ENCODE measurements at regions not wholly inside any gene's neighbourhood (a gene's known extent, or its start where the extent isn't known, plus 50 kb on each side); places are given as distances from the start of the nearest gene placed in this dataset.
"Not testable (repeated sequence)": the region's sequence is repeated elsewhere in the genome, so short reads cannot be mapped to it uniquely, and the experiment has no call there.

- H3K27ac ChIP-seq (ENCODE audit: low read length): no peak overlapping the region
- no CpG with 5 or more reads among the region's 4 CpGs for WGBS (ENCODE audit: insufficient coverage, insufficient read length)
- no peaks in the 10 kb centered on the region for H3K36me3 ChIP-seq (ENCODE audit: control insufficient read depth, insufficient read depth, low read length)
- H3K27me3 ChIP-seq (ENCODE audit: control insufficient read depth, insufficient read depth, low read length): no peaks in the 10 kb centered on the region
- H3K9me3 ChIP-seq (ENCODE audit: control insufficient read depth, insufficient read depth, low read length): no peaks in the 10 kb centered on the region; the same call in 1 of the 2 replicates
- no peak for DNase-seq (ENCODE audit: low read depth, low spot score)
- no peak overlapping the region for H3K4me3 ChIP-seq (ENCODE audit: low read length)
- H3K4me1 ChIP-seq (ENCODE audit: control insufficient read depth, insufficient read depth, low read length): no peaks in the 10 kb centered on the region
Measured at GRCh38 chr9:102941868-102942267, 53.3 kb upstream of the CYLC2 start.

DNA sequence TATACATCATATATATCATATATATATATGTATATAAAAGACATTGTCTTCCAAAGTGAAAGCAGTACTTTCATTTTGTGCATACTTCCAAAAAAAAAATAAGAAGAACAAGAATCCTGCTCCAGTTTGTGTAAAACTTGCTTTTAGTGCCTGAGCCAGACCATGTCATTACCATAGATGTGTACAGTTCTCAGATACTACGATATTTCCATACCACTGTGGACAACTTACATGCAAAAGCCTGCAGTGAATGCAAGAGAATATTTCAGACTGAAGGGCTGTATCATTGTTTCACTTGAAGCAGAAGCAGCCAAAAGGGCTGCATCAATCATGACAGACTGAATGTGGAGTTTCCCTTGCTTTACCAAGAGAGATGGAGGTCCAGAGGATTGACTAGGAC is 72.6 kb upstream of the CYLC2 start:
- Histone ChIP-seq H3K9me3 (ENCODE audit: control insufficient read depth, insufficient read depth, low read length) (peaks cover 4% of the 10 kb centered on the region), H3K4me1 (ENCODE audit: control insufficient read depth, insufficient read depth, low read length) (no peaks in the 10 kb centered on the region), H3K4me3 (ENCODE audit: low read length) (no peak overlapping the region), H3K27ac (ENCODE audit: low read length) (no peak overlapping the region), H3K27me3 (ENCODE audit: control insufficient read depth, insufficient read depth, low read length) (no peaks in the 10 kb centered on the region), H3K36me3 (ENCODE audit: control insufficient read depth, insufficient read depth, low read length) (no peaks in the 10 kb centered on the region)
- DNase-seq (ENCODE audit: low read depth, low spot score): no peak
- no CpG with 5 or more reads among the region's 1 CpG for WGBS (ENCODE audit: insufficient coverage, insufficient read length)

GRCh38 chr9:102911185-102911584 is 83.9 kb upstream of the CYLC2 start:
- no peak overlapping the region for H3K27ac ChIP-seq (ENCODE audit: low read length)
- WGBS (ENCODE audit: insufficient coverage, insufficient read length): no CpG with 5 or more reads among the region's 2 CpGs
- no peak for DNase-seq (ENCODE audit: low read depth, low spot score)
- H3K4me1 ChIP-seq (ENCODE audit: control insufficient read depth, insufficient read depth, low read length): no peaks in the 10 kb centered on the region
- no peak overlapping the region for H3K4me3 ChIP-seq (ENCODE audit: low read length)
- H3K9me3 ChIP-seq (ENCODE audit: control insufficient read depth, insufficient read depth, low read length): peaks cover 1% of the 10 kb centered on the region; the same call in 1 of the 2 replicates
- no peaks in the 10 kb centered on the region for H3K36me3 ChIP-seq (ENCODE audit: control insufficient read depth, insufficient read depth, low read length)
- H3K27me3 ChIP-seq (ENCODE audit: control insufficient read depth, insufficient read depth, low read length): no peaks in the 10 kb centered on the region

- WGBS (ENCODE audit: insufficient coverage, insufficient read length): no CpG with 5 or more reads among the region's 8 CpGs
- not testable (repeated sequence) for H3K27me3 ChIP-seq (ENCODE audit: control insufficient read depth, insufficient read depth, low read length); H3K27ac ChIP-seq (ENCODE audit: low read length); H3K9me3 ChIP-seq (ENCODE audit: control insufficient read depth, insufficient read depth, low read length); DNase-seq (ENCODE audit: low read depth, low spot score); H3K36me3 ChIP-seq (ENCODE audit: control insufficient read depth, insufficient read depth, low read length); H3K4me1 ChIP-seq (ENCODE audit: control insufficient read depth, insufficient read depth, low read length); H3K4me3 ChIP-seq (ENCODE audit: low read length)
Measured at GRCh38 chr9:102905795-102906194, 89.3 kb upstream of the CYLC2 start.

DNA sequence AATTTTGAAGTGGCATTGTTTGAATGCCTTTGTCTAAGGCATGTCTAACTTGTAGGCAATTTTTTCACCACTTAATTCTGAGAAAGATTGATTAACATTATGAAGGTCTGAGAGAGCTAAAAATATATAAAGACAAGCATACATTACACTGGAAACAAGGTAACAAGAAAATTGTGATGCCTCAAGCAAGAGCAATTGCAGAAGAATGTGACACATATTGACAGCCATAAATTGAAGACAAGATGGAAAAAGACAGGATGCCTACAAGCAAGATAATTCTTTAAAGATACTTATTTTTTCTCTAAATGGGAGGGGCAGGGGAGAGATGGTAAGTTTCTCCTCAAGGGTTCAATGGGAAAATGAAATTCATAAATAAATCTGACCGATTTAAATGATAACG is 103.1 kb upstream of the CYLC2 start:
- H3K27ac ChIP-seq (ENCODE audit: low read length): no peak overlapping the region
- no peaks in the 10 kb centered on the region for H3K36me3 ChIP-seq (ENCODE audit: control insufficient read depth, insufficient read depth, low read length)
- DNase-seq (ENCODE audit: low read depth, low spot score): no peak
- H3K9me3 ChIP-seq (ENCODE audit: control insufficient read depth, insufficient read depth, low read length): 0 out of 2 replicates have a peak, but pooled peaks cover under 1% of the 10 kb centered on the region
- H3K27me3 ChIP-seq (ENCODE audit: control insufficient read depth, insufficient read depth, low read length): no peaks in the 10 kb centered on the region
- H3K4me3 ChIP-seq (ENCODE audit: low read length): no peak overlapping the region
- H3K4me1 ChIP-seq (ENCODE audit: control insufficient read depth, insufficient read depth, low read length): no peaks in the 10 kb centered on the region
- WGBS (ENCODE audit: insufficient coverage, insufficient read length): no CpG with 5 or more reads among the region's 2 CpGs

DNA sequence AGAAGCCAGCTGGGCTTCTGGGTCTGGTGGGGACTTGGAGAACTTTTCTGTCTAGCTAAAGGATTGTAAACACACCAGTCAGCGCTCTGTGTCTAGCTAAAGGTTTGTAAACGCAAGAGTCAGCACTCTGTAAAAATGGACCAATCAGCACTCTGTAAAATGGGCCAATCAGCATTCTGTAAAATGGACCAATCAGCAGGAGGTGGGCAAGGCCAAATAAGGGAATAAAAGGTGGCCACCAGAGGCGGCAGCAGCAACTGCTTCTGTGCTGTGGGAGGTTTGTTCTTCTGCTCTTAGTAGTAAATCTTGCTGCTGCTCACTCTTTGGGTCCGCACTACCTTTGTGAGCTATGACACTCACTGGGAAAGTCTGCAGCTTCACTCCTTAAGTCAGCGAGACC is 106.4 kb upstream of the CYLC2 start:
- not testable (repeated sequence) for H3K9me3 ChIP-seq (ENCODE audit: control insufficient read depth, insufficient read depth, low read length); DNase-seq (ENCODE audit: low read depth, low spot score); H3K27me3 ChIP-seq (ENCODE audit: control insufficient read depth, insufficient read depth, low read length); H3K4me1 ChIP-seq (ENCODE audit: control insufficient read depth, insufficient read depth, low read length); H3K4me3 ChIP-seq (ENCODE audit: low read length); H3K36me3 ChIP-seq (ENCODE audit: control insufficient read depth, insufficient read depth, low read length); H3K27ac ChIP-seq (ENCODE audit: low read length)
- no CpG with 5 or more reads among the region's 5 CpGs for WGBS (ENCODE audit: insufficient coverage, insufficient read length)

DNA sequence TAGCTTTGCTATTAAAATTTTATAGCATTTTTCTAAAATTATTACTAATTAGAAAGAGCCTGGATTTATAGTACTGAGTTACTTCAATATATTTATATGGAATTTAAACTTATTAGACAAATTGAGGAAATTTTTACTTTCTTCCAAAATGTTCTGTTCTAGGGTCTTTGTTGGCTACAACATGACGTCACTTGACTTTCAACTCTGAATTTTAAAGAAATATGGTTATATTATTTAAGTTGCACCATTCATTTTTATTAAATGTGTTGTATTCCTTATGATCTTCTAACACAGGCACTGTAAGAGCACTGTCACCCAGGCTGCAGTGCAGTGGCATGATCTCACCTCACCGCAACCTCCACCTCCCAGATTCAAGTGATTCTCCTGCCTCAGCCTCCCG is 119.4 kb upstream of the CYLC2 start:
- no peak overlapping the region for H3K4me3 ChIP-seq (ENCODE audit: low read length)
- H3K27me3 ChIP-seq (ENCODE audit: control insufficient read depth, insufficient read depth, low read length): no peaks in the 10 kb centered on the region
- no peaks in the 10 kb centered on the region for H3K36me3 ChIP-seq (ENCODE audit: control insufficient read depth, insufficient read depth, low read length)
- H3K9me3 ChIP-seq (ENCODE audit: control insufficient read depth, insufficient read depth, low read length): no peaks in the 10 kb centered on the region; the same call in none of the 2 replicates
- WGBS (ENCODE audit: insufficient coverage, insufficient read length): no CpG with 5 or more reads among the region's 3 CpGs
- H3K27ac ChIP-seq (ENCODE audit: low read length): no peak overlapping the region
- H3K4me1 ChIP-seq (ENCODE audit: control insufficient read depth, insufficient read depth, low read length): no peaks in the 10 kb centered on the region
- DNase-seq (ENCODE audit: low read depth, low spot score): no peak

GRCh38 chr9:102867488-102867887 is 127.6 kb upstream of the CYLC2 start:
- H3K9me3 ChIP-seq (ENCODE audit: control insufficient read depth, insufficient read depth, low read length): peaks cover 3% of the 10 kb centered on the region
- no peak for DNase-seq (ENCODE audit: low read depth, low spot score)
- H3K4me3 ChIP-seq (ENCODE audit: low read length): no peak overlapping the region
- no peaks in the 10 kb centered on the region for H3K27me3 ChIP-seq (ENCODE audit: control insufficient read depth, insufficient read depth, low read length)
- no peaks in the 10 kb centered on the region for H3K4me1 ChIP-seq (ENCODE audit: control insufficient read depth, insufficient read depth, low read length)
- no peaks in the 10 kb centered on the region for H3K36me3 ChIP-seq (ENCODE audit: control insufficient read depth, insufficient read depth, low read length)
- no CpG with 5 or more reads among the region's 1 CpG for WGBS (ENCODE audit: insufficient coverage, insufficient read length)
- no peak overlapping the region for H3K27ac ChIP-seq (ENCODE audit: low read length)

- no peak for DNase-seq (ENCODE audit: low read depth, low spot score)
- H3K9me3 ChIP-seq (ENCODE audit: control insufficient read depth, insufficient read depth, low read length): peaks cover 6% of the 10 kb centered on the region
- H3K27me3 ChIP-seq (ENCODE audit: control insufficient read depth, insufficient read depth, low read length): no peaks in the 10 kb centered on the region
- H3K27ac ChIP-seq (ENCODE audit: low read length): no peak overlapping the region
- no peaks in the 10 kb centered on the region for H3K36me3 ChIP-seq (ENCODE audit: control insufficient read depth, insufficient read depth, low read length)
- no CpG with 5 or more reads among the region's 1 CpG for WGBS (ENCODE audit: insufficient coverage, insufficient read length)
- H3K4me3 ChIP-seq (ENCODE audit: low read length): no peak overlapping the region
- H3K4me1 ChIP-seq (ENCODE audit: control insufficient read depth, insufficient read depth, low read length): no peaks in the 10 kb centered on the region
Measured at GRCh38 chr9:102862478-102862877, 132.7 kb upstream of the CYLC2 start.

GRCh38 chr9:102855641-102856040 is 139.5 kb upstream of the CYLC2 start:
- no peaks in the 10 kb centered on the region for H3K4me1 ChIP-seq (ENCODE audit: control insufficient read depth, insufficient read depth, low read length)
- H3K9me3 ChIP-seq (ENCODE audit: control insufficient read depth, insufficient read depth, low read length): peaks cover 4% of the 10 kb centered on the region
- no CpG with 5 or more reads among the region's 2 CpGs for WGBS (ENCODE audit: insufficient coverage, insufficient read length)
- no peak overlapping the region for H3K4me3 ChIP-seq (ENCODE audit: low read length)
- no peaks in the 10 kb centered on the region for H3K27me3 ChIP-seq (ENCODE audit: control insufficient read depth, insufficient read depth, low read length)
- H3K27ac ChIP-seq (ENCODE audit: low read length): no peak overlapping the region
- H3K36me3 ChIP-seq (ENCODE audit: control insufficient read depth, insufficient read depth, low read length): no peaks in the 10 kb centered on the region
- no peak for DNase-seq (ENCODE audit: low read depth, low spot score)

DNA sequence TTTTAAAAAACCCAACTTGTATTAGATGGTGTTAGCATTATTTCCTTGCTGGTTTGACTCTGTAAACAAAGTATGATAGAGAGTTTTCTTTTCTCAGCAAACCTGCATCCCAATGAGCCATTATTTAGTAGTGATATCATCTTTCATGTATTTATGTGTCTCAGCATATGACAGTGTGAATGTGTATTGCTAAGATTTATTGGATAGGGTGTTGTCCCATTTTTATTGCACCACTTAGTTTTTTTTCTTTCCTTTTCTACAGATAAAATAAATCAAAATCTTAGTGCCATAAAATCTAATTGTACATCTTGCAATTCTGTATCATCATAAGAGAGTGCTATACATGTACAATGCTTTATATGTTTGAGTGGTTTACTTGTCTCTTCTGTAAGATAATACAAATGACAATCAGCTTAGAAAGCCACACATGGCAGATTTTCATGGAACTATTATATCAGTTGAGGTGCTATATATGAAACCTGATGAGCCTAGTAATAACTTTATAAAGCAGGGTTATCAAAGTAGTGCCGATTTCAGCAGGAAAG is 149.2 kb upstream of the CYLC2 start:
- Histone ChIP-seq H3K36me3 (ENCODE audit: control insufficient read depth, insufficient read depth, low read length) (no peaks in the 10 kb centered on the region), H3K27ac (ENCODE audit: low read length) (no peak overlapping the region), H3K4me3 (ENCODE audit: low read length) (no peak overlapping the region), H3K9me3 (ENCODE audit: control insufficient read depth, insufficient read depth, low read length) (no peaks in the 10 kb centered on the region), H3K27me3 (ENCODE audit: control insufficient read depth, insufficient read depth, low read length) (no peaks in the 10 kb centered on the region), H3K4me1 (ENCODE audit: control insufficient read depth, insufficient read depth, low read length) (no peaks in the 10 kb centered on the region)
- WGBS (ENCODE audit: insufficient coverage, insufficient read length): no CpG with 5 or more reads among the region's 1 CpG
- DNase-seq (ENCODE audit: low read depth, low spot score): no peak
